GM23338 (cell line): ENCODE measurements at regions not wholly inside any gene's neighbourhood (a gene's known extent, or its start where the extent isn't known, plus 50 kb on each side); places are given as distances from the start of the nearest gene placed in this dataset.
A peak's percentile ranks its signal among the peaks of the same experiment; 100 is the strongest.

Experiments
- ATAC-seq: fragments of 200-7000 bp; cut with Tn5 transposase; 3 replicates; pipeline ENCODE4 v1.9.1; 2020
- DNase-seq: peaks from one replicate; pipeline ENCODE4 v3.0.0-alpha.2; 2015; ENCODE audit warnings: low spot score
- H2AFZ ChIP-seq: fragments of 200-600 bp; sonication (generic); 2 replicates; pipeline ENCODE4 v1.8.0; 2016; ENCODE audit warnings: antibody characterized with exemption, mild to moderate bottlenecking, moderate library complexity
- H3F3A ChIP-seq: fragments of 200-600 bp; sonication (generic); replicated peaks from 2 replicates; pipeline ENCODE4 v1.8.0; 2017; ENCODE audit warnings: antibody characterized with exemption, mixed run types, low read depth
- H3K27ac ChIP-seq: fragments of 200-600 bp; sonication (generic); 2 replicates; pipeline ENCODE4 v1.6.1; 2016; ENCODE audit warnings: low read depth
- H3K27me3 ChIP-seq: fragments of 200-600 bp; sonication (generic); 2 replicates; pipeline ENCODE4 v1.8.0; 2016; ENCODE audit warnings: mild to moderate bottlenecking, mixed run types, moderate library complexity; ENCODE audit not compliant: insufficient read depth
- H3K36me3 ChIP-seq: fragments of 200-600 bp; sonication (generic); 2 replicates; pipeline ENCODE4 v1.8.0; 2016; ENCODE audit warnings: mild to moderate bottlenecking; ENCODE audit not compliant: insufficient read depth
- H3K4me1 ChIP-seq: fragments of 200-600 bp; sonication (generic); 2 replicates; pipeline ENCODE4 v1.8.0; 2016; ENCODE audit warnings: mild to moderate bottlenecking, moderate library complexity; ENCODE audit not compliant: insufficient read depth
- H3K4me2 ChIP-seq: fragments of 200-600 bp; sonication (generic); 2 replicates; pipeline ENCODE4 v1.7.1; 2017; ENCODE audit warnings: mixed run types
- H3K4me3 ChIP-seq: fragments of 200-600 bp; sonication (generic); 2 replicates; pipeline ENCODE4 v1.6.1; 2016; ENCODE audit warnings: mixed run types
- H3K79me2 ChIP-seq: fragments of 200-600 bp; sonication (generic); replicated peaks from 2 replicates; pipeline ENCODE4 v1.8.0; 2017; ENCODE audit warnings: mild to moderate bottlenecking; ENCODE audit not compliant: insufficient read depth
- H3K9me2 ChIP-seq: fragments of 200-600 bp; sonication (generic); 2 replicates; pipeline ENCODE4 v1.8.0; 2017; ENCODE audit not compliant: insufficient read depth
- H4K20me1 ChIP-seq: fragments of 200-600 bp; sonication (generic); replicated peaks from 2 replicates; pipeline ENCODE4 v1.8.0; 2017; ENCODE audit warnings: mild to moderate bottlenecking; ENCODE audit not compliant: insufficient read depth
- H3K27ac Mint-ChIP-seq: 2 replicates; pipeline ENCODE4 v1.8.0; 2020; ENCODE audit warnings: inconsistent platforms, mild to moderate bottlenecking, moderate library complexity, mixed read lengths
- H3K27me3 Mint-ChIP-seq: 3 replicates; pipeline ENCODE4 v1.8.0; 2022; ENCODE audit warnings: low read depth, mild to moderate bottlenecking, moderate library complexity, mixed read lengths, inconsistent platforms; ENCODE audit not compliant: insufficient read depth, poor library complexity
- H3K36me3 Mint-ChIP-seq: 3 replicates; pipeline ENCODE4 v1.8.0; 2021; ENCODE audit warnings: low read depth, mild to moderate bottlenecking, inconsistent platforms, moderate library complexity, mixed read lengths
- H3K4me1 Mint-ChIP-seq: 3 replicates; pipeline ENCODE4 v1.8.0; 2020; ENCODE audit warnings: mild to moderate bottlenecking, inconsistent platforms, mixed read lengths
- H3K4me3 Mint-ChIP-seq: 3 replicates; pipeline ENCODE4 v1.8.0; 2021; ENCODE audit warnings: moderate library complexity, mild to moderate bottlenecking, inconsistent platforms, mixed read lengths
- H3K9me3 Mint-ChIP-seq: 3 replicates; pipeline ENCODE4 v1.8.0; 2020; ENCODE audit warnings: moderate library complexity, mild to moderate bottlenecking, inconsistent platforms, mixed read lengths
- CREB1 ChIP-seq: fragments of 250-450 bp; sonication (Bioruptor Pico); IDR thresholded peaks from 2 replicates; pipeline ENCODE4 v1.5.0; 2020; ENCODE audit warnings: low read depth, mild to moderate bottlenecking, moderate library complexity
- EZH2 ChIP-seq: fragments of 200-600 bp; sonication (generic); IDR thresholded peaks from one replicate; pipeline ENCODE4 v1.8.0; 2017; ENCODE audit warnings: antibody characterized with exemption, mild to moderate bottlenecking, low read depth; ENCODE audit not compliant: unreplicated experiment
- EZH2phosphoT487 ChIP-seq: fragments of 200-600 bp; sonication (generic); IDR thresholded peaks from one replicate; pipeline ENCODE4 v1.8.1; 2018; ENCODE audit warnings: antibody characterized with exemption; ENCODE audit not compliant: unreplicated experiment
- JUNB ChIP-seq: IDR thresholded peaks from one replicate; pipeline ENCODE4 v1.6.1; 2016; ENCODE audit warnings: antibody characterized with exemption; ENCODE audit not compliant: unreplicated experiment
- NANOG ChIP-seq: IDR thresholded peaks from 2 replicates; pipeline ENCODE4 v1.6.1; 2016; ENCODE audit warnings: antibody characterized with exemption, borderline replicate concordance
- POLR2AphosphoS5 ChIP-seq: IDR thresholded peaks from 2 replicates; pipeline ENCODE4 v1.6.1; 2016; ENCODE audit warnings: antibody characterized with exemption, low read depth
- STAT1 ChIP-seq: IDR thresholded peaks from one replicate; pipeline ENCODE4 v1.6.1; 2016; ENCODE audit warnings: antibody characterized with exemption; ENCODE audit not compliant: unreplicated experiment
- ZNF114 ChIP-seq: fragments of 250-450 bp; sonication (Bioruptor Pico); IDR thresholded peaks from 2 replicates; pipeline ENCODE4 v1.5.0; 2020; ENCODE audit warnings: mild to moderate bottlenecking, moderate library complexity
- ZNF331 ChIP-seq: fragments of 250-450 bp; sonication (Bioruptor Pico); IDR thresholded peaks from 2 replicates; pipeline ENCODE4 v1.5.0; 2020; ENCODE audit warnings: low read depth, mild to moderate bottlenecking, moderate library complexity
- TF ChIP-seq, protein P1 (sequence below), 2 experiments: fragments of 200-600 bp in 1 of 2; sonication (generic) in 1 of 2; conservative IDR thresholded peaks; 2 replicates each; pipeline versions ENCODE4 v1.5.1 to v1.6.1; 2016 to 2017; ENCODE audit warnings: antibody characterized with exemption in 2 of 2, low read depth in 2 of 2, mild to moderate bottlenecking in 2 of 2, moderate library complexity in 1 of 2
- TF ChIP-seq, protein P2 (sequence below): fragments of 250-450 bp; sonication (Bioruptor Pico); IDR thresholded peaks from 2 replicates; pipeline ENCODE4 v1.5.0; 2020; ENCODE audit warnings: mild to moderate bottlenecking, moderate library complexity
- TF ChIP-seq, protein P3 (sequence below): IDR thresholded peaks from one replicate; pipeline ENCODE4 v1.6.1; 2018; ENCODE audit warnings: antibody characterized with exemption; ENCODE audit not compliant: unreplicated experiment
- TF ChIP-seq, protein P4 (sequence below): IDR thresholded peaks from 2 replicates; pipeline ENCODE4 v1.6.1; 2016; ENCODE audit warnings: antibody characterized with exemption

DNA sequence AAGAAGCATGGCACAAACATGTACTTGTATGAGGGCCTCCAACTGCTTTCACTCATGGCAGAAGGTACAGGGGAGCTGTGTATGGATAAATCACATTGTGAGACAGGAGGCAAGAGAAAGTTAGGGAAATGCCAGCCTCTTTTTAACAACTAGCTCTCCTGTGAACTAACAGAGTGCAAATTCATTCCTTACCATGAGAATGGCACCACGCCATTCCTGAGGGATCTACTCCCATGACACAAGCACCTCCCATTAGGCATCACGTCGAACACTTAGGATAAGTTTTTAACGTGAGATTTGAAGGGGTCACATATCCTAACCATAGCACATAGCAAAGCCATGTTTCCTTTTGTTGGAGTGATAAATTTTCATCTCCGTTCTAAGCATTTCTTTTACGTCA lies 747.2 kb upstream of the CHD1 start:
- H3K36me3 ChIP-seq, result no peaks in the 10 kb centered on the region
- H3K27ac ChIP-seq, result no peak overlapping the region
- Mint-ChIP-seq H3K27ac (no peak overlapping the region), H3K36me3 (no peaks in the 10 kb centered on the region), H3K4me3 (no peak overlapping the region), H3K27me3 (peaks cover 2% of the 10 kb centered on the region), H3K9me3 (no peaks in the 10 kb centered on the region), H3K4me1 (peaks cover 6% of the 10 kb centered on the region)
- H4K20me1 ChIP-seq, result no peaks in the 10 kb centered on the region
- H3K4me1 ChIP-seq, result no peaks in the 10 kb centered on the region; the same call in 1 of the 2 replicates
- TF ChIP-seq EZH2phosphoT487, result no peak
- TF ChIP-seq ZNF114, result no peak
- TF ChIP-seq, protein P1, sequence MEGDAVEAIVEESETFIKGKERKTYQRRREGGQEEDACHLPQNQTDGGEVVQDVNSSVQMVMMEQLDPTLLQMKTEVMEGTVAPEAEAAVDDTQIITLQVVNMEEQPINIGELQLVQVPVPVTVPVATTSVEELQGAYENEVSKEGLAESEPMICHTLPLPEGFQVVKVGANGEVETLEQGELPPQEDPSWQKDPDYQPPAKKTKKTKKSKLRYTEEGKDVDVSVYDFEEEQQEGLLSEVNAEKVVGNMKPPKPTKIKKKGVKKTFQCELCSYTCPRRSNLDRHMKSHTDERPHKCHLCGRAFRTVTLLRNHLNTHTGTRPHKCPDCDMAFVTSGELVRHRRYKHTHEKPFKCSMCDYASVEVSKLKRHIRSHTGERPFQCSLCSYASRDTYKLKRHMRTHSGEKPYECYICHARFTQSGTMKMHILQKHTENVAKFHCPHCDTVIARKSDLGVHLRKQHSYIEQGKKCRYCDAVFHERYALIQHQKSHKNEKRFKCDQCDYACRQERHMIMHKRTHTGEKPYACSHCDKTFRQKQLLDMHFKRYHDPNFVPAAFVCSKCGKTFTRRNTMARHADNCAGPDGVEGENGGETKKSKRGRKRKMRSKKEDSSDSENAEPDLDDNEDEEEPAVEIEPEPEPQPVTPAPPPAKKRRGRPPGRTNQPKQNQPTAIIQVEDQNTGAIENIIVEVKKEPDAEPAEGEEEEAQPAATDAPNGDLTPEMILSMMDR (conservative IDR thresholded peaks at IDR 0.05; ENCODE audit: low read depth in 2 of 2), result no peak
- no peak for TF ChIP-seq CREB1 (CRISPR knock-in tag)
- TF ChIP-seq, protein P2, sequence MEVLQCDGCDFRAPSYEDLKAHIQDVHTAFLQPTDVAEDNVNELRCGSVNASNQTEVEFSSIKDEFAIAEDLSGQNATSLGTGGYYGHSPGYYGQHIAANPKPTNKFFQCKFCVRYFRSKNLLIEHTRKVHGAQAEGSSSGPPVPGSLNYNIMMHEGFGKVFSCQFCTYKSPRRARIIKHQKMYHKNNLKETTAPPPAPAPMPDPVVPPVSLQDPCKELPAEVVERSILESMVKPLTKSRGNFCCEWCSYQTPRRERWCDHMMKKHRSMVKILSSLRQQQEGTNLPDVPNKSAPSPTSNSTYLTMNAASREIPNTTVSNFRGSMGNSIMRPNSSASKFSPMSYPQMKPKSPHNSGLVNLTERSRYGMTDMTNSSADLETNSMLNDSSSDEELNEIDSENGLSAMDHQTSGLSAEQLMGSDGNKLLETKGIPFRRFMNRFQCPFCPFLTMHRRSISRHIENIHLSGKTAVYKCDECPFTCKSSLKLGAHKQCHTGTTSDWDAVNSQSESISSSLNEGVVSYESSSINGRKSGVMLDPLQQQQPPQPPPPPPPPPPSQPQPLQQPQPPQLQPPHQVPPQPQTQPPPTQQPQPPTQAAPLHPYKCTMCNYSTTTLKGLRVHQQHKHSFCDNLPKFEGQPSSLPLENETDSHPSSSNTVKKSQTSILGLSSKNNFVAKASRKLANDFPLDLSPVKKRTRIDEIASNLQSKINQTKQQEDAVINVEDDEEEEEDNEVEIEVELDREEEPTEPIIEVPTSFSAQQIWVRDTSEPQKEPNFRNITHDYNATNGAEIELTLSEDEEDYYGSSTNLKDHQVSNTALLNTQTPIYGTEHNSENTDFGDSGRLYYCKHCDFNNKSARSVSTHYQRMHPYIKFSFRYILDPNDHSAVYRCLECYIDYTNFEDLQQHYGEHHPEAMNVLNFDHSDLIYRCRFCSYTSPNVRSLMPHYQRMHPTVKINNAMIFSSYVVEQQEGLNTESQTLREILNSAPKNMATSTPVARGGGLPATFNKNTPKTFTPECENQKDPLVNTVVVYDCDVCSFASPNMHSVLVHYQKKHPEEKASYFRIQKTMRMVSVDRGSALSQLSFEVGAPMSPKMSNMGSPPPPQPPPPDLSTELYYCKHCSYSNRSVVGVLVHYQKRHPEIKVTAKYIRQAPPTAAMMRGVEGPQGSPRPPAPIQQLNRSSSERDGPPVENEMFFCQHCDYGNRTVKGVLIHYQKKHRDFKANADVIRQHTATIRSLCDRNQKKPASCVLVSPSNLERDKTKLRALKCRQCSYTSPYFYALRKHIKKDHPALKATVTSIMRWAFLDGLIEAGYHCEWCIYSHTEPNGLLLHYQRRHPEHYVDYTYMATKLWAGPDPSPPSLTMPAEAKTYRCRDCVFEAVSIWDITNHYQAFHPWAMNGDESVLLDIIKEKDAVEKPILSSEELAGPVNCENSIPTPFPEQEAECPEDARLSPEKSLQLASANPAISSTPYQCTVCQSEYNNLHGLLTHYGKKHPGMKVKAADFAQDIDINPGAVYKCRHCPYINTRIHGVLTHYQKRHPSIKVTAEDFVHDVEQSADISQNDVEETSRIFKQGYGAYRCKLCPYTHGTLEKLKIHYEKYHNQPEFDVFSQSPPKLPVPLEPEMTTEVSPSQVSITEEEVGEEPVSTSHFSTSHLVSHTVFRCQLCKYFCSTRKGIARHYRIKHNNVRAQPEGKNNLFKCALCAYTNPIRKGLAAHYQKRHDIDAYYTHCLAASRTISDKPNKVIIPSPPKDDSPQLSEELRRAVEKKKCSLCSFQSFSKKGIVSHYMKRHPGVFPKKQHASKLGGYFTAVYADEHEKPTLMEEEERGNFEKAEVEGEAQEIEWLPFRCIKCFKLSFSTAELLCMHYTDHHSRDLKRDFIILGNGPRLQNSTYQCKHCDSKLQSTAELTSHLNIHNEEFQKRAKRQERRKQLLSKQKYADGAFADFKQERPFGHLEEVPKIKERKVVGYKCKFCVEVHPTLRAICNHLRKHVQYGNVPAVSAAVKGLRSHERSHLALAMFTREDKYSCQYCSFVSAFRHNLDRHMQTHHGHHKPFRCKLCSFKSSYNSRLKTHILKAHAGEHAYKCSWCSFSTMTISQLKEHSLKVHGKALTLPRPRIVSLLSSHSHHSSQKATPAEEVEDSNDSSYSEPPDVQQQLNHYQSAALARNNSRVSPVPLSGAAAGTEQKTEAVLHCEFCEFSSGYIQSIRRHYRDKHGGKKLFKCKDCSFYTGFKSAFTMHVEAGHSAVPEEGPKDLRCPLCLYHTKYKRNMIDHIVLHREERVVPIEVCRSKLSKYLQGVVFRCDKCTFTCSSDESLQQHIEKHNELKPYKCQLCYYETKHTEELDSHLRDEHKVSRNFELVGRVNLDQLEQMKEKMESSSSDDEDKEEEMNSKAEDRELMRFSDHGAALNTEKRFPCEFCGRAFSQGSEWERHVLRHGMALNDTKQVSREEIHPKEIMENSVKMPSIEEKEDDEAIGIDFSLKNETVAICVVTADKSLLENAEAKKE, result no peak
- TF ChIP-seq, protein P3, sequence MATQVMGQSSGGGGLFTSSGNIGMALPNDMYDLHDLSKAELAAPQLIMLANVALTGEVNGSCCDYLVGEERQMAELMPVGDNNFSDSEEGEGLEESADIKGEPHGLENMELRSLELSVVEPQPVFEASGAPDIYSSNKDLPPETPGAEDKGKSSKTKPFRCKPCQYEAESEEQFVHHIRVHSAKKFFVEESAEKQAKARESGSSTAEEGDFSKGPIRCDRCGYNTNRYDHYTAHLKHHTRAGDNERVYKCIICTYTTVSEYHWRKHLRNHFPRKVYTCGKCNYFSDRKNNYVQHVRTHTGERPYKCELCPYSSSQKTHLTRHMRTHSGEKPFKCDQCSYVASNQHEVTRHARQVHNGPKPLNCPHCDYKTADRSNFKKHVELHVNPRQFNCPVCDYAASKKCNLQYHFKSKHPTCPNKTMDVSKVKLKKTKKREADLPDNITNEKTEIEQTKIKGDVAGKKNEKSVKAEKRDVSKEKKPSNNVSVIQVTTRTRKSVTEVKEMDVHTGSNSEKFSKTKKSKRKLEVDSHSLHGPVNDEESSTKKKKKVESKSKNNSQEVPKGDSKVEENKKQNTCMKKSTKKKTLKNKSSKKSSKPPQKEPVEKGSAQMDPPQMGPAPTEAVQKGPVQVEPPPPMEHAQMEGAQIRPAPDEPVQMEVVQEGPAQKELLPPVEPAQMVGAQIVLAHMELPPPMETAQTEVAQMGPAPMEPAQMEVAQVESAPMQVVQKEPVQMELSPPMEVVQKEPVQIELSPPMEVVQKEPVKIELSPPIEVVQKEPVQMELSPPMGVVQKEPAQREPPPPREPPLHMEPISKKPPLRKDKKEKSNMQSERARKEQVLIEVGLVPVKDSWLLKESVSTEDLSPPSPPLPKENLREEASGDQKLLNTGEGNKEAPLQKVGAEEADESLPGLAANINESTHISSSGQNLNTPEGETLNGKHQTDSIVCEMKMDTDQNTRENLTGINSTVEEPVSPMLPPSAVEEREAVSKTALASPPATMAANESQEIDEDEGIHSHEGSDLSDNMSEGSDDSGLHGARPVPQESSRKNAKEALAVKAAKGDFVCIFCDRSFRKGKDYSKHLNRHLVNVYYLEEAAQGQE, result no peak
- TF ChIP-seq POLR2AphosphoS5, result no peak
- TF ChIP-seq NANOG, result no peak
- no peak for TF ChIP-seq STAT1
- TF ChIP-seq ZNF331, result no peak
- TF ChIP-seq JUNB, result no peak
- TF ChIP-seq, protein P4, sequence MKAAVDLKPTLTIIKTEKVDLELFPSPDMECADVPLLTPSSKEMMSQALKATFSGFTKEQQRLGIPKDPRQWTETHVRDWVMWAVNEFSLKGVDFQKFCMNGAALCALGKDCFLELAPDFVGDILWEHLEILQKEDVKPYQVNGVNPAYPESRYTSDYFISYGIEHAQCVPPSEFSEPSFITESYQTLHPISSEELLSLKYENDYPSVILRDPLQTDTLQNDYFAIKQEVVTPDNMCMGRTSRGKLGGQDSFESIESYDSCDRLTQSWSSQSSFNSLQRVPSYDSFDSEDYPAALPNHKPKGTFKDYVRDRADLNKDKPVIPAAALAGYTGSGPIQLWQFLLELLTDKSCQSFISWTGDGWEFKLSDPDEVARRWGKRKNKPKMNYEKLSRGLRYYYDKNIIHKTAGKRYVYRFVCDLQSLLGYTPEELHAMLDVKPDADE, result no peak
- no peak for TF ChIP-seq EZH2
- DNase-seq, result peak; percentile 46
- ATAC-seq, result peak; percentile 67
- no peak overlapping the region for H2AFZ ChIP-seq
- H3F3A ChIP-seq, result no peaks in the 10 kb centered on the region
- H3K4me2 ChIP-seq, result no peak overlapping the region
- H3K79me2 ChIP-seq, result no peaks in the 10 kb centered on the region
- H3K9me2 ChIP-seq, result no peaks in the 10 kb centered on the region
- H3K4me3 ChIP-seq, result no peak overlapping the region
- H3K27me3 ChIP-seq, result no peaks in the 10 kb centered on the region
